ENCODE measurements at regions not wholly inside any gene's neighbourhood (a gene's known extent, or its start where the extent isn't known, plus 50 kb on each side); places are given as distances from the start of the nearest gene placed in this dataset.
"Not testable (repeated sequence)": the region's sequence is repeated elsewhere in the genome, so short reads cannot be mapped to it uniquely, and the experiment has no call there.

DNA sequence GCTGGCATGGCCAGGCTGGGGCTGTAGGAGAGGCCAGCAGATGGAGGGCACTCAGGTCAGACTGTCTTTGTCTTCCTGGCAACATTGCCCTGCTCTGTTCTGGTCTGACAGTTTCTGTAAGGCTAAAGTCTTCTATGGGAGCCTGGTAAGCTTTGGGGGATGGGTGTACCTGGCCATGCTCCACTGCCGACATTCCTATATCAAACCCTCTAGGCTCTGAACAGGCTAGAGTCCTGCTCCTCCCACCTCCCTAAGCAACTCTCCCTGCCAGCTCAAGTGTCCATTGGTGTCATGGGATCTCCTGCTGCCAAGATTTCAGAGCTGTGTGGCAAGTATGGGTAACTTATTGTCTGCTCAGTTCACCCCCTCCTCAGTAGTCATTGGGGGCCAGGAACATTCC is 163.5 kb upstream of the UGT8 start:
- Histone ChIP-seq H3K27me3 (no peaks in the 10 kb centered on the region), H3K9me3 (peaks cover 0 to 6% (median 0%) of the 10 kb centered on the region in 4 donors), H3K27ac (no peak overlapping the region), H3K4me3 (no peak overlapping the region), H3K36me3 (no peaks in the 10 kb centered on the region), H3K4me1 (no peaks in the 10 kb centered on the region)
- WGBS, 2 donors, result 83 to 100% methylated on average over 1 of the region's 1 CpG
- TF ChIP-seq, protein P1, sequence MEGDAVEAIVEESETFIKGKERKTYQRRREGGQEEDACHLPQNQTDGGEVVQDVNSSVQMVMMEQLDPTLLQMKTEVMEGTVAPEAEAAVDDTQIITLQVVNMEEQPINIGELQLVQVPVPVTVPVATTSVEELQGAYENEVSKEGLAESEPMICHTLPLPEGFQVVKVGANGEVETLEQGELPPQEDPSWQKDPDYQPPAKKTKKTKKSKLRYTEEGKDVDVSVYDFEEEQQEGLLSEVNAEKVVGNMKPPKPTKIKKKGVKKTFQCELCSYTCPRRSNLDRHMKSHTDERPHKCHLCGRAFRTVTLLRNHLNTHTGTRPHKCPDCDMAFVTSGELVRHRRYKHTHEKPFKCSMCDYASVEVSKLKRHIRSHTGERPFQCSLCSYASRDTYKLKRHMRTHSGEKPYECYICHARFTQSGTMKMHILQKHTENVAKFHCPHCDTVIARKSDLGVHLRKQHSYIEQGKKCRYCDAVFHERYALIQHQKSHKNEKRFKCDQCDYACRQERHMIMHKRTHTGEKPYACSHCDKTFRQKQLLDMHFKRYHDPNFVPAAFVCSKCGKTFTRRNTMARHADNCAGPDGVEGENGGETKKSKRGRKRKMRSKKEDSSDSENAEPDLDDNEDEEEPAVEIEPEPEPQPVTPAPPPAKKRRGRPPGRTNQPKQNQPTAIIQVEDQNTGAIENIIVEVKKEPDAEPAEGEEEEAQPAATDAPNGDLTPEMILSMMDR (IDR thresholded peaks at IDR 0.05), result no peak
- no peak for TF ChIP-seq POLR2A (IDR thresholded peaks at IDR 0.05)
- no peak for TF ChIP-seq EP300 (IDR thresholded peaks at IDR 0.05)
- DNase-seq (ENCODE audit: low spot score in 2 of 2), result no peak

DNA sequence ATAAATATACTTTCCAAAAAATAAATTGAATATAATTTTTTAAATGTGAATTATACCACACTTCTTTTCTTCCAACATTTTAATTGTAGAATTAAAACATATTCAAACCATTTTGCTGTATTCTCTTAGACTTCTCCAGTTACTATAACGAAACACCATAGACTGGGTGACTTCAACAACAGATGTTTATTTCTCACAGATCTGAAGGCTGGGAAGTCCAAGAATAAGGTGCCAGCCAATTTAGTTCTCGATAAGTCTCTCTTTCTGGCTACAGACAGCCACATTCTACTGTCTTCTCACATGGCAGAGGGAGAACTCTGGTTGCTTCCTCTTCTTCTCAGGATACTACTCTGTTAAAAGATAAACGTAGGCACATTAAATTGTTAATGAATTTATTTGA is 155.8 kb upstream of the UGT8 start:
- 89 to 92% methylated on average over 3 of the region's 3 CpGs for WGBS, 2 donors
- H3K4me3 ChIP-seq, result no peak overlapping the region
- DNase-seq (ENCODE audit: low spot score in 2 of 2), result no peak
- H3K9me3 ChIP-seq, result no peaks in the 10 kb centered on the region
- TF ChIP-seq POLR2A (IDR thresholded peaks at IDR 0.05) (no peak), EP300 (IDR thresholded peaks at IDR 0.05) (no peak)
- TF ChIP-seq, protein P1 (IDR thresholded peaks at IDR 0.05), result no peak
- no peaks in the 10 kb centered on the region for H3K27me3 ChIP-seq
- H3K4me1 ChIP-seq, result peaks cover 0 to 6% (median 2%) of the 10 kb centered on the region in 4 donors
- H3K36me3 ChIP-seq, result no peaks in the 10 kb centered on the region
- H3K27ac ChIP-seq, result no peak overlapping the region

- H3K9me3 ChIP-seq, result no peaks in the 10 kb centered on the region
- TF ChIP-seq, protein P1 (IDR thresholded peaks at IDR 0.05), result no peak
- TF ChIP-seq POLR2A (IDR thresholded peaks at IDR 0.05) (no peak), EP300 (IDR thresholded peaks at IDR 0.05) (no peak)
- no peaks in the 10 kb centered on the region for H3K27me3 ChIP-seq
- no peak overlapping the region for H3K27ac ChIP-seq
- WGBS, 2 donors, result 19 to 22% methylated on average over 1 of the region's 1 CpG
- no peaks in the 10 kb centered on the region for H3K36me3 ChIP-seq
- H3K4me3 ChIP-seq, result no peak overlapping the region
- peaks cover 0 to 6% (median 2%) of the 10 kb centered on the region in 4 donors for H3K4me1 ChIP-seq
- DNase-seq (ENCODE audit: low spot score in 2 of 2), result no peak
Measured at GRCh38 chr4:114444211-114444610, 154.4 kb upstream of the UGT8 start.

GRCh38 chr4:114447963-114448516 is 150.6 kb upstream of the UGT8 start:
- not testable (repeated sequence) for H3K27ac ChIP-seq; DNase-seq (ENCODE audit: low spot score in 2 of 2); H3K27me3 ChIP-seq; H3K9me3 ChIP-seq; H3K36me3 ChIP-seq; H3K4me1 ChIP-seq; H3K4me3 ChIP-seq

DNA sequence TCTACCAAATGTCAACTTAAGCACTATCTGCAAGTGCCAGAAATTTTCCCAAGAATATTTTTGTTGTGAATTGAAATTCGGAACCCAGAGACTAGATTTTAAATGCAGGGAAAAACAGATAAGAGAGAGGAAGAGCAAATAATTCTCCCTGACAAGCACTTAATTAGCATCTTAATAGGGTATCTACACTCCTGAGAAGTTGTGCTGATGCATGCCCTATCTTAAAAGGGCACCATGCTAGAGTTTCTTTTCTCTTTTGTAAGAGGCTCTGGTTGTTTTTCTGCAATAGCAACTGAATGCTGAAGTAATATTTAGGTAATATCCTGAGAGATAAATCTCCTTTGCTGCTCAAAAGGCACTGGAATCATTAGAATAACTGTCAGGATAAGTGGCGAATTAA is 139.9 kb upstream of the UGT8 start:
- H3K36me3 ChIP-seq, result no peaks in the 10 kb centered on the region
- H3K9me3 ChIP-seq, result no peaks in the 10 kb centered on the region
- no peak for DNase-seq (ENCODE audit: low spot score in 2 of 2)
- H3K27ac ChIP-seq, result no peak overlapping the region
- WGBS, 2 donors, result 79 to 80% methylated on average over 2 of the region's 2 CpGs
- no peaks in the 10 kb centered on the region for H3K27me3 ChIP-seq
- no peaks in the 10 kb centered on the region for H3K4me1 ChIP-seq
- H3K4me3 ChIP-seq, result no peak overlapping the region
- TF ChIP-seq, protein P1 (IDR thresholded peaks at IDR 0.05), result no peak
- no peak for TF ChIP-seq EP300 (IDR thresholded peaks at IDR 0.05)
- no peak for TF ChIP-seq POLR2A (IDR thresholded peaks at IDR 0.05)

DNA sequence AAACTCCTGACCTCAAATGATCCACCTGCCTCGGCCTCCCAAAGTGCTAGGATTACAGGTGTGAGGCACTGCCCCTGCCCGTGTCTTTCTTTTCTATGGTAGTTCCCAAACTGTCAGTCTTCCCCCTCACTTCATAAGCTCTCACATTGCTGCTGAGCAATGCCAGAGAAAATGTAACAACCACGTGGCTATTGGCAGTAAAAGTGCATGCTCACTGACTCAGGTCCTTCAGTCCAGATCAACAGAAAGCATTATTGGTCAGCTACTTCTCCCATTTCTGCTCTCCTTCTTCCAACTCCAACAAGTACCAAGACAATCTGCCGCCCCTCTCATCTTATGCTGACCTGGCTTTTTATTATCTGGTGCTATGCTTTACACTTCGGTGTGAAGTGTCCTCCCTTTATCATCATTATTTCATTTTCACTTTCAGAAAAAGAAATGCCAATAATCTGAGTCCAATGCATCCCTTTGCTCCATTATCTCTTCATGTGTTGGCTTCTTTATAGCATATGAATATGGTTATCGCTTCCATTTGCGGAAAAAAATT is 133.8 kb upstream of the UGT8 start:
- no peaks in the 10 kb centered on the region for H3K27me3 ChIP-seq
- no peaks in the 10 kb centered on the region for H3K9me3 ChIP-seq
- no peak for DNase-seq (ENCODE audit: low spot score in 2 of 2)
- no peaks in the 10 kb centered on the region for H3K36me3 ChIP-seq
- no peak overlapping the region for H3K27ac ChIP-seq
- no peaks in the 10 kb centered on the region for H3K4me1 ChIP-seq
- TF ChIP-seq, protein P1 (IDR thresholded peaks at IDR 0.05), result no peak
- TF ChIP-seq POLR2A (IDR thresholded peaks at IDR 0.05) (no peak), EP300 (IDR thresholded peaks at IDR 0.05) (no peak)
- 51 to 85% methylated on average over 7 of the region's 7 CpGs for WGBS, 2 donors
- no peak overlapping the region for H3K4me3 ChIP-seq
